Fibroblast of lung (primary cell): ENCODE measurements at regions not wholly inside any gene's neighbourhood (a gene's known extent, or its start where the extent isn't known, plus 50 kb on each side); places are given as distances from the start of the nearest gene placed in this dataset.

Source experiments
- EZH2 ChIP-seq: IDR thresholded peaks from 2 replicates; pipeline ENCODE4 v1.5.1; 2012; ENCODE audit warnings: low read length, control low read depth, mild to moderate bottlenecking; ENCODE audit errors: missing control alignments
- TF ChIP-seq, protein P1 (sequence below), 2 donors: IDR thresholded peaks in 1 of 2; conservative IDR thresholded peaks in 1 of 2; 1 replicate in 1 of 2; 2 replicates in 1 of 2; pipeline ENCODE4 v1.5.1; 2011 to 2012; ENCODE audit warnings: low read length in 2 of 2, control low read depth in 1 of 2, inconsistent platforms in 1 of 2, low read depth in 1 of 2, mild to moderate bottlenecking in 1 of 2

GRCh38 chrX:129238011-129238410, 285.3 kb downstream of the SMARCA1 start:
- TF ChIP-seq, protein P1, sequence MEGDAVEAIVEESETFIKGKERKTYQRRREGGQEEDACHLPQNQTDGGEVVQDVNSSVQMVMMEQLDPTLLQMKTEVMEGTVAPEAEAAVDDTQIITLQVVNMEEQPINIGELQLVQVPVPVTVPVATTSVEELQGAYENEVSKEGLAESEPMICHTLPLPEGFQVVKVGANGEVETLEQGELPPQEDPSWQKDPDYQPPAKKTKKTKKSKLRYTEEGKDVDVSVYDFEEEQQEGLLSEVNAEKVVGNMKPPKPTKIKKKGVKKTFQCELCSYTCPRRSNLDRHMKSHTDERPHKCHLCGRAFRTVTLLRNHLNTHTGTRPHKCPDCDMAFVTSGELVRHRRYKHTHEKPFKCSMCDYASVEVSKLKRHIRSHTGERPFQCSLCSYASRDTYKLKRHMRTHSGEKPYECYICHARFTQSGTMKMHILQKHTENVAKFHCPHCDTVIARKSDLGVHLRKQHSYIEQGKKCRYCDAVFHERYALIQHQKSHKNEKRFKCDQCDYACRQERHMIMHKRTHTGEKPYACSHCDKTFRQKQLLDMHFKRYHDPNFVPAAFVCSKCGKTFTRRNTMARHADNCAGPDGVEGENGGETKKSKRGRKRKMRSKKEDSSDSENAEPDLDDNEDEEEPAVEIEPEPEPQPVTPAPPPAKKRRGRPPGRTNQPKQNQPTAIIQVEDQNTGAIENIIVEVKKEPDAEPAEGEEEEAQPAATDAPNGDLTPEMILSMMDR (conservative IDR thresholded peaks at IDR 0.05 in 1 of 2, IDR thresholded peaks at IDR 0.05 in 1 of 2; ENCODE audit: low read depth in 1 of 2, low read length in 2 of 2) = no peak
- no peak for TF ChIP-seq EZH2
